ENCODE measurements at regions not wholly inside any gene's neighbourhood (a gene's known extent, or its start where the extent isn't known, plus 50 kb on each side); places are given as distances from the start of the nearest gene placed in this dataset.

GRCh38 chr7:81628951-81629350, 140.9 kb downstream of the HGF start:
- TF ChIP-seq CTCF (IDR thresholded peaks at IDR 0.05) (no peak), POLR2A (IDR thresholded peaks at IDR 0.05) (no peak)

Measured in adrenal gland (tissue), 5 donors.